ENCODE measurements at regions not wholly inside any gene's neighbourhood (a gene's known extent, or its start where the extent isn't known, plus 50 kb on each side); places are given as distances from the start of the nearest gene placed in this dataset.
"Not testable (repeated sequence)": the region's sequence is repeated elsewhere in the genome, so short reads cannot be mapped to it uniquely, and the experiment has no call there.

DNA sequence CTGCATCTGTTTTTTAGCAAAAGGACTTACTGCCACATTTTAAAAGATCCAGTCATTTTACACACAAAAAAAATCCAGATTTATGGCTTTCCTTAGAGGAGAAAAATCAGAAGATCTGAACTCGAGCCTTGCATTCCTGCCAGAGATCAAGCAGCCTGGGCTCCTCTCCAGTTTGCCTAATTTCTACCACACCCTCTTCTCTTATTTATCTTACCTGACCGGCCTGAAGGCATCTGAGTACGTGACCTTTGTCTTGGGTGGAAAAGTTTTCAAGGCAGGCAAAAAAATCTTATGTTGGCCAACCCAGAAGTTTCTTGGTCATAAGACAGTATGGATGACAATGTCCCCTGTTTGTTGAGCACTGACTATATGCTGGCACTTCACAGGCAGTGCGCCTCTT is 60.3 kb downstream of the CHRD start:
- DNase-seq = no peak

DNA sequence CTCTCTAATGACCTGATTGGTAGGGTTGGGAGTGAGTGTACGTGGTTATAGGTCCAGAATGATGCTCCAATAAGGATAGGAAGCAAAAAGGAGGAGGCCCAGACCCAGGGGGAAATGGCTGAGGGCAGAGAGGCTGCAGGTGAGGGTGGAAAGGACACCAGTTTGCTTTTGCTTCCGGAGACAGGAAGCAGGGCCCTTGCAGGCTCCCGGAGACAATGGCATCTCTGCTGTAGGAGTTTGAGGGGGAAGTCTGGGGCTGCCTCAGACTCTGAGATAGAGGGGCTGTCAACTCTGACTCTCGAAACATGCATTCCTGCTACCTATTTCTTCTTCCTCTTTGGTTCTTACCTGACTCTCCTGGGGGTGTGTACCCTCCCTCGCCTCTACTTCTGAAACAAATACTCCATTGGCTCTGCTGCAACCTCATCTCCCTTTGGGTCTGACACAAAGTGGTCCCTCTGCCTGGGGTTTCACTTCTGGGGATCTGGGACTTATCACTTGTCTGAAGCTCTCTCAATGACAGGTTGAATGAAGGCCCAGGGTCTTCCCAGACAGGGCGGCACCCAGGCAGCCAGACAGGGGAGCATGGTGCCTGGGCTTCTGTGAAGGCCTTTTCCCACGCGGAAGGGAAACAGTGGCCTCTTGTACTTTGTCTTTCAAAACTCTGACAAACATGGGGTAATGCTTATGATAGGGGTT is 61.5 kb downstream of the CHRD start:
- DNase-seq = no peak

DNA sequence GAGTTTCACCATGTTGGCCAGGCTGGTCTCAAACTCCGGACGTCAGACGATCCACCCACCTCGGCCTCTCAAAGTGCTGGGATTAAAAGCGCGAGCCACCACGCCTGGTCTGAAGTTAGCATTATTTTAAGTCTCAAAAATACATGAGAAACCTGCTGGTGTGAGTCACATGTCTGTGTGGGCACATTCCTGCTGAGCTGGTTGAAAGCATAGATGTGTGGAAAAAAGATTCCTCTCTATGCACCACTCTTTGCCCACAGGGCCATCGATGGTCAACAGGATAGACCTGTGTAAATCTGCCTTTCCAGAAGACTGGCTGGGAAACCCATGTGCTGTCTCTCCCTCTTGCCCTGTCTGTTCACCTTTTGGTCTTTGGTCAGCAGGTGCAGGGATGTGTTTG is 63.5 kb downstream of the CHRD start:
- DNase-seq = no peak

DNA sequence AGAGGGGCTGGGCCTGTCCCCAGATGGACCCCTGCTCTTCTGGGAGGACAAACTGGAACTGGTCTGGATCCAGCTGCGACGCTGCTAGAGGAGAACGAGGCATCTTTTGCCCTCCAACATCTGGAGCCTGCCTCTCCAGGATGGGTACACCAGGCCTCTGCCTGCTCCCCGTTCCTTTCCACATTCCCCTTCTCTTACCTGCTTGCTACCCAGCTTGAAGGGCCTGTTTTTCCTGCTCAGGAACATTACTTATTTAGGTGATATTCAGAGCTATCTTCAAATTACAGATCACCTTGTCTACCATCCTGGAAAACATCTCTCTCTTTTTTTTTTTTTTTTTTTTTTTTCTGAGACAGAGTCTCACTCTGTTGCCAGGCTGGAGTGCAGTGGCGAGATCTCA is 64.0 kb downstream of the CHRD start:
- DNase-seq = no peak

DNA sequence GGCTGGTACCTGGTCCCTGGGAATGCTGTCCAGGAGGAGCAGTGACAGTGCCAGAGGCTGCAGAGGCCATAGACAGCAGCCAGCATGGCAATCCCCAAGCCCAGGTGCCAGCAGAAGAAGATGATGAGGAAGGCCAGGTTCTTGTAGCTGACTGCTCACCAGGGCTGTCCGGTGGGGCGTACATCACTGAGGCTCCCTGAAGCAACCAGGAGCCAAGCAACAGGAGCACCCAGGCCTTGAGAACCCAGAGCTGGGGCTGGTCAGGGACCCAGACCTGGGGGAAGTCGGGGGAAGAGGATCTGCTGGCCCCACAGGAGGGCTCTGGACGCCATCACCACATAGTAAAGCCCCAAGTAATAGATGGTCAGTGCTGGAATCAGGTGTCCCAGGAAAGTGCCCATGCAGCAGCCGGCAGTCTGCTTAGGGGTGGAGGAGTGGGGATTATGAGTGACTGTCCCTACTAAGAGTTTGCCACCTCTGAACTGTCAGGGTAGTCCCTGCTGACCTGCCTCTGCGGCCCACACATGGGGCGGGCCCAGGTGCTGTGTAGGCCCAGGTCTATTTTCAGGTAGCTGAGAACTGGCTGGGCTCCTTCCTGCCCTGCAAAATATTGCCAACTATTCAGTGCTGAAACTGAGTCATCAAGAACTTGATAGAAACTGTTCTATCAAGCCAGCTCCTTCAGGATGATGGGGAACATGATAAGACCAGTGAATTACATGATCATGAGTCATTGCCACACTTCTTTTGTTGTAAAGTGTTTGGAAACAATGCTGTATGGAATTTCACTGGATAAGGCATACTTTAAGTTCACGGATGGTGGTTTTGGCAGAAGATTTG is 68.7 kb downstream of the CHRD start:
- DNase-seq = no peak

DNA sequence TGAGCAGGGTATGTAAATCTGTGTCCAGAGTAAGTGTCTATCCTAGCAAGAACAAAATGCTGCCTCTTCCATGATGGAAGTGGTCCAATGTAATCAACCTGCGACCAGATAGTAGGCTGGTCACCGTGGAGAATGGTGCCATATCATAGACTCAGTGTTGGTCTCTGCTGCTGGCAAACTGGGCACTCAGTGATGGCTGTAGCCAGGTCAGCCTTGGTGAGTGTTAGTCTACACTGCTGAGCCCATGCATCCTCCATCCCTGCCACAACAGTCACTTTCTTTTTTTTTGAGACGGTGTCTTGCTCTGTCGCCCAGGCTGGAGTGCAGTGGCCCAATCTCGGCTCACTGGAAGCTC is 69.3 kb downstream of the CHRD start:
- no peak for DNase-seq

DNA sequence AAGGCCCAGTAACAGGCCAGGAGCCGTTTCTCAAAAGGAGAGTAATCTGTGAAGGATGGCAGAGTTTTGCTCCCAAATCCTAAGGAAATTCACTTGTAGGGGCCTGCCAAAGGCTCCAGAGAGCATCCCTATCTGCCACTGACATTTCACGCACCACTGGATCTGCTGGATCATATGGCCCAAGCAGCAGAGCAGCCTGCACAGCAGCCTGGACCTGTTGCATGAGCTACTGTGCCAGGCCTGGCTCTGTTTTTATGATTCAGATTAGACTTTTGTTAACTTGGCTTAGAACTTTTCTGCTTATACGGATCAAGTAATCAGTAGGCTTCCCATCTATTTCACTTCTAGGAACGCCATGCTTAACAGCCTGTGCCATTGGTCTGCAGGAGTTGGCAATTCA is 70.7 kb downstream of the CHRD start:
- no peak for DNase-seq

DNA sequence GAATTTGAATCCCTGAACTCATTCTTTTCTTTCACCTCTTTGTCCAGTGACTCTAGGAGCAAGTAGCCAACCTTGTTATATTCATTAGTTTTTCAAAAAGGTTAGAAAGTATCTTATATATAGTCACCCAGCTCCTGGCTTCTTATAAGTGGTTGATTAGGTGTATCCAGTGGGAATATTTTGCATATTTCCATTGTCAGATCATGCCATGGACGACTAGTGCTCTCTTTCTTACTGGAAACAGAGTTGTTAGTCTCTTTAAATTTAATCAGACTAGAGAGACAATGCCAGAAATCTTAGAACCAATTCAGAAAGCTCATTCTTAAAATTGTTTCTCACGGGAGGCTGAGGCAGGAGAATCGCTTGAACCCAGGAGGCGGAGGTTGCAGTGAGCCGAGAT is 73.4 kb downstream of the CHRD start:
- DNase-seq = no peak

DNA sequence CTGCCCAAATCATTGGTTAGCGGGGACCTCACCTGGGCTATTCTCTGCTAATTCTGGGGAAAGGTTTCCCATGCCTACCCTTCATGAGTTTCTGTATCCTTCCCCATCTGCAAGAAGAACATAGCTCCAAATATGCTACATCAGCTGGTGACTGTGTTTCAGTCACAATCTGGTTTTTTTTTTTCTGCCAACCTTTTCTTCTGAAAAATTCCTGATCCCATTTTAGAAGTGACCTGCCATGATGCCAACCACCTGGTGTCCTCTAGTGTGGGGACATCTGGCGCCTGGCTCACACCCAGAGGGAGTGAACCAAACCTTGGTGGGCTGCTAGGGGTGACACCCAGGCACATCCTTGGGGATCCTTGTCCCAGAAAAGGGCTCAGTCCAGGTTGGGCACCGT is 76.1 kb downstream of the CHRD start:
- no peak for DNase-seq

DNA sequence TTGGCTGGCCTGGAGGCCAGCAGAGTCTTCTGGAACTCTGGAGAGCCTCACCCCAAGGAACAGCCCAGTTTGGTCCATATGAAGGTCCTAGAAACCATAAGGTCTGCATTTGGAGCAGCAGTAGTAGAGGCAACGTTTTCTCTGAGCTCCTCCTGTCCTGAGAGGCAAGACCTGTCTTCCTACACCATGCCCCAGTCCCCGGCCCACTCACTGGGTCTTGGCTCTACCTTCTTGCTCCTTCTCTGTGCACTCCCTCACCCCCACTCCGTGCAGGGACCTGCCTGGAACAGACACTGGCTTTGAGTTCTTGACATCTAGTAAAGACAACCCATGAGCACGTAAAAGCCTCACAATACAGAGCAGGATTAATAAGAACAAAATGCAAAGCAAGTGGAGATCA is 76.6 kb downstream of the CHRD start:
- no peak for DNase-seq

DNA sequence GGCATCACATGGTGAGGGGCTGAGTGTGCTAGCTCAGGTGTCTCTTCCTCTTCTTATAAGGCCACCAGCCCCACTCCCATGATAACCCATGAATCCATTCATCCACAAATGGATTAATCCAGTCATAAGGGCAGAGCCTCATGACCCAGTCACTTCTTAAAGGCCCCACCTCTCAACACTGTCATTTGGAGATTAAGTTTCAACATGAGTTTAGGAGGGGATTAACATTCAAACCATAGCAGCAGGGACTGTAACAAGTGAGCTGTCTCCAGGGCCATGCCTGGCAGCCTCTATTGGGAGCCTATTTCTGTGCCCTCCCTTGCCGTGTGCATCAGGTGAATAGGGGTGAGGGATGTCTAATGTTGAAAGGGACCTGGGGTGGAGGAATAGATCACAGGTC is 77.5 kb downstream of the CHRD start:
- DNase-seq = no peak

DNA sequence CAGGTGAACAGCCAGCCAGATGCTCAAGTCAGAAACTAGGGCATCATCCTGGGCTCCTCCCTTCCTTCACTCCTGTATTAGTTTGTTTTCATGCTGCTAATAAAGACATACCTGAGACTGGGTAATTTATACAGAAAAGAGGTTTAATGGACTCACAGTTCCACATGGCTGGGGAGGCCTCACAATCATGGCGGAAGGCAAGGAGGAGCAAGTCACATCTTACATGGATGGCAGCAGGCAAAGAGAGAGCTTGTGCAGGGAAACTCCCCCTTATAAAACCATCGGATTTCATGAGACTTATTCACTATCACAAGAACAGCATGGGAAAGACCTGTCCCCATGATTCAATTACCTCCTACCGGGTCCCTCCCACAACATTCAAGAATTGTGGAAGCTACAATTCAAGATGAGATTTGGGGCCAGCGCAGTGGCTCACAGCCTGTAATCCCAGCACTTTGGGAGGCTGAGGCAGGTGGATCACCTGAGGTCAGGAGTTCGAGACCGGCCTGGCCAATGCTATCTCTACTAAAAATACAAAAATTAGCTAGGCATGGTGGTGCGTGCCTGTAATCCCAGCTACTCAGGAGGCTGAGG is 78.0 kb downstream of the CHRD start:
- DNase-seq = not testable (repeated sequence)

DNA sequence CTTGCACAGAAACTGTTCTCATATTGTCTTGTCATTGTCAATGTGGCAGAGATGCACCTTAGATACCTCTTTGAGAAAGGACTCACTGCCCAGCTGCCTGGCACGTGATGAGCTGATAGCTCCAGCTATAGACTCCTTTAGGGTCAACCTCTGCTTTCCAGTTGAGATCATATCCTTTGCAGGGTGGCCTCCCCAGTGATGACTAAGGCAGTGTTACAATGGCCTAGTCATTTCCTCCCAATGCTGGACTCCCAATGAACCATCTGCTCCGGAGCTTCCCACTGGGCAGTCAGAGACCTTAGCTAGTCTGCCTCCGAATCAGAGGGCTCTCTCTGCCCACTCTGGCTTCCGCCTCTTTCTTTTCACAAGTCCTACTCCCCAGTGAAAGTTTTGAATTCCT is 79.5 kb downstream of the CHRD start:
- no peak for DNase-seq

DNA sequence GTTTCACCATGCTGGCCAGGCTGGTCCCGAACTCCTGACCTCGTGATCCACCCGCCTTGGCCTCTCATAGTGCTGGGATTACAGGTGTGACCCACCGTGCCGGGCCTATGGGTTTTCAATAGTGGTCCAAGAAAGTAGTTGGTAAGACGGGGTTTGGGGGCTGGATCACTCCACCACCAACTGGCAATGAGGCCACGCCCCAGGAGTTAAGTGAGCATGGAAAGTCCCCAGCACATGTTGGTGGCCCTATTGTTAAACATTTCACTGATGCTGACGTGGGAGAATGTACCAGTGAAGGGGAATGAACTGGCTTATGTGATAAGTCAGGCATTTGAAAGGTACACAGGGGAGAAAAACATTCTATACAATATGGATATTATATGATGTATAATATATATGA is 80.4 kb downstream of the CHRD start:
- DNase-seq = no peak

DNA sequence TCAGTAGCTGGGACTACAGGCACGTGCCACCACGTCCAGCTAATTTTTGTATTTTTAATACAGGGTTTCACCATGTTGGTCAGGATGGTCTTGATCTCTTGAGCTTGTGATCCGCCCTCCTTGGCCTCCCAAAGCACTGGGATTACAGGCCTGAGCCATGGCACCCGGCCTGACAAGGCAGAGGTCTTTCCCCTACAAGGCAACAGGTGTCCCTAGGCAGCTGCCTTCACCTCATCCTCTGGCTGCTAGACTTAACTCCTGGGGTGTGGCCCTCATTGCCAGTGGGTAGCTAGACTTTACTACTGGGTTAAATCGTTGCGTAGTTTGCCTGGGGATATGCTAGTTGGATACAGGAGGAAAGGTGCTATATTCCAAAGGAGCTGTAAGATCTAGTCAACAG is 81.4 kb downstream of the CHRD start:
- no peak for DNase-seq

DNA sequence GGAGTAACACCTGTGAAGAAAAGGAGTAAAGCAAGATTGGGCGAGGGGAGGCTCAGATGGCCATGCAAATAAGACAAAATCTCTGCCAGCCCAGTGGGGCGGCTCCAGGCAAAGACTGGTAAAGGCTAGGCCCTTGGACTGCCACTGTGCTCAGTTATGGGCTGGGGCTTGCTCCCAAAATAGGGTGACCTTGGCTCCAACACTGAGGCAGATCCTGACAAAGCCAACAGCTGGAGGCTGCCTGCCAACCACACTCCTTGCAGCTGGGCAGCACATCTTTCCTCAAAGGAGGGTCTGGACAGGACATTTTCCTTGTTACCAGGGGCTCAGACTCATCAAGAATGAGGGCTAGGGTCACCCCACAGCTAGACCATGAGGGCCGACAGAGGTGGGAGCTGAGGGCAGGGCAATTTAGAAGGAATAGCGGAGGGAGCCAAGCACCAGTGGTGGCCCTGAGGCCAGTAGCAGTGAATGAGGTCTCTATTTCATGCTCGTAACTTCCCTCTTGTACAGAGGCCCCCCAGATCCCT is 86.1 kb downstream of the CHRD start:
- DNase-seq = no peak

DNA sequence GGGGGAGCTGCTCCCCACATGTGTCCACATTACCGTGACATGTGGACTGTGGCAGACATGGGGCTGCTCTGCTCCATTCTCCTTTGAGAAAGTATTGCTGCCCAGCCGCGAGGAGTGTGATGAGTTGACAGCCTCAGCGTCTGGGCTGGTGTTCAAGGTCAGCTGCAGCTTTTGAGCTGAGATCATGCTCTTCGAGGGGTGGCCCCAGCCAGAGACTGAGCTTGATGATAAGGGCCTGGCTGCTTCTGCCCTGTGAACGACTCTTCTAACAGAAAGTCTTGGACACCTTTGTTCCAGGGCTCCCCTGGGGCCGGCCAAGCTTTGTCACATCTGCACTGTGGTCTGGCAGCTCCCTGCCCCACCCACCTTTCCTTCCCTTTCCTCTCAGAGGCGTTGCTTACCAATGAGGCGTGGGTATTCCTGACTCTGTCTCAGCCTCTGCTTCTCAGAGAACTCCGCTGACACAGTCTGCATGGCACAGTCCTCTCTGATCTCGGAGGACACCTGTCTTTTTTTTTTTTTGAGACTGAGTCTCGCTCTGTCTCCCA is 86.6 kb downstream of the CHRD start:
- DNase-seq = peak; percentile 61

DNA sequence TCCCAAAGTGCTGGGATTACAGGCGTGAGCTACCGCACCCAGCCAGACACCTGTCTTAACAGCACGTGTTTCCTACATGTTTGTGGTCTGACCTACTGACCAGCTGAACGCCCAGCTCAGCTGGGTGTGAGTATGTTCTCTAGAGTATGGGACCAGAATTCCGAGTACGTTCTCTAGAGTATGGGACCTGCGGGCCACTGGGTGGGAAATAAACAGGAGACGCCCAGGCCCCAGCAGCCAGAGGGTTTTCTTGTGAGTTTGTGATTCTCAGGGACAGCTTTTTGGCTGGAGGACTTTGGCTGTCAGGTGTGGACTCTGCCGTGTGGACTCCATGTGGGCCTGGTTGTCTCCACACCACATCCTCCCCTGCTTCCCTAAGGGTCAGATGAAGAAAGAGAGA is 87.3 kb downstream of the CHRD start:
- no peak for DNase-seq

DNA sequence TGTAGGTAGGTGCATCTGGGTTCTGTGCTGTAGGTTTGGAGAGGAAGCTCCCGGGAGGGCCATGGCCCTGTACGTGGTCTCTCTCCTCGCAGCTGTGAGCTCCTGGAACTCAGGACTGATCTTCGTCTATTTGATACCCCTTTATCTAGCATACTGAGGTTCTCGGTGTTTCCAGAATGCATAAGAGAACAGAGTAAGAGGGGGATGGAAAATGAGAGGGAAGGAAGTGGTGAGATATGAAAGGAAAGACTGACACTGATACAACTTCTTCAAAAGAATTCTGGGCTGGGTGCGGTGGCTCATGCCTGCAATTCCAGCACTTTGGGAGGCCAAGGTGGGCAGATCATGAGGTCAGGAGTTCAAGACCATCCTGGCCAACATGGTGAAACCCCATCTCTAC is 90.7 kb downstream of the CHRD start:
- DNase-seq = peak; percentile 51

DNA sequence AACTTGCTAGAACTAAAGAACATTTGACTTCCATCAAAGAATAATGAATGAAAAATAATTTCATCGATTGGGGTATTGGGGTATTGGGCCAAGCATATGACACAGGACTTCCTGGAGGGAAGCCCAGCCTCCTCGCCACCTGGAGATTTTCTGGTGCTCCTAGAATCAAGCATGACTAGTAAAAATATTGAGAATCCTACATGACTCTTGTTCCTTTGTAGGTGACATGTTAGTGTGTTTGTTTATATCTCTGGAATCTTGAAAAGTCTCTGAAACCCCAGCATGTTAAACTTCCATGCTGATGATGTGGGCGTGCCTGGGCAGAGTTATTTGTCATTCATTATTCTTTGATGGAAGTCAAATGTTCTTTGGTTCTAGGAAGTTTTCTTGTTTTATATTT is 90.1 kb upstream of the EPHB3 start:
- no peak for DNase-seq

DNA sequence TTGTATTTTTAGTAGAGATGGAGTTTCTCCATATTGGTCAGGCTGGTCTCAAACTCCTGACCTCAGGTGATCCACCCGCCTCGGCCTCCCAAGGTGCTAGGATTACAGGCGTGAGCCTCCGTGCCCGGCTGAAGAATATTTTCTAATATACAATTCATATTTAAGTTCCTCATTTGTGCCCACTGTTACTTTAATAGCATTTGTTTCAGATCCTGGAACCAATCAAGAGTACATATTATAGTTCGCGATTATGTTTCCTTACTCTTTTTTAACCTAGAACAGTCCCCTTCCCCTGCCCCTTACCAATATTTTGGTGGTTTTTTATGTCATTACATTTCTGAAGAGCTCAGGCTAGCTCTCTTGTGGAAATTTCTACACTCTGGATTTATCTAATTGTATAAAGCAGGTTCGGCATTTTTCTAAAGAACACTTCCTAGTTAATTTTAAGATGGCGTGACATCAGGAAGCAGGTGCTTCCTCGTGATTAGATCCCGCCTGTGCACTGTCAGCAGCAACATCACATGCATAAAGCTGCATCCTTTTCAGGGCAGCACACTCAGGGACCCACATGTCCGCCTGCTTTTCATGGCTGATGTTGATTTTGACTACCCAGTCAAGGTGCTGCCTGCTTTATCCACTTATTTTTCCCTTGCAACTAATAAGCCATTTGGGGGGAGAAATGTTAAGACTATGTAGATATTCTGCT is 88.7 kb upstream of the EPHB3 start:
- peak; percentile 94 for DNase-seq

DNA sequence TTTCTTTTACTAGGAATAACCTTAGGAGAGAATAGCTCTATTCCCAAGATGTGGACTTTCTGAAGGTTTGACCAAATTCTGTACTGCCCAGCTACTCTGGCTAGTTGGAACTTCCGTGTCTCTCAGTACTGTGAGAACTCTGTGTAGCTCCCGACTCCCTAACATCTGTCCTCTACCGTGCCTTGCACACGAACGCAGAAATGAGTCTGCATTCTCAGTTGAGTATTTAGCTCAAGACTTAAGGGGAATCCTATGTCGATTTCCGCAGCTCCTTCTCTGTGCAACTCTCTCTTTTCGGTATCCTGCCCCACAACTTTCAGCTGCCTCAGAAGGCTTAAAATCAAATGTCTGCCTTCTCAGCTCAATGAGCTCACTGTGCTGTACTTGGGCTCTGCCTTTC is 86.7 kb upstream of the EPHB3 start:
- no peak for DNase-seq

DNA sequence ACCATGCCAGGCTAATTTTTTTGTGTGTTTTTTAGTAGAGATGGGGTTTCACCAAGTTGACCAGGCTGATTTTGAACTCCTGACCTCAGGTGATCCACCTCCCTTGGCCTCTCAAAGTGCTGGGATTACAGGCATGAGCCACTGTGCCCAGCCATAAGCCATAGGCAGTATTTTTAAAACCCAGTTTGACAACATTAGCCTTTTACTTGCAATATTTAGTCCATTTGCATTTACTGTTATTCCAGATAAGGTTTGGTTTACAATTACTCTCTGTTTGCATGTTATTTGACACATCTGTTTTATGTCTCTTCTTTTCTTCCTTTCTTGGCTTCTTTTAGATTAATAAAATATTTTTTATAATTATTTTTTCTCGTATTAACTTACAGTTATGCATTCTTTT is 83.6 kb upstream of the EPHB3 start:
- DNase-seq = no peak
